ENCODE measurements at regions not wholly inside any gene's neighbourhood (a gene's known extent, or its start where the extent isn't known, plus 50 kb on each side); places are given as distances from the start of the nearest gene placed in this dataset.
A peak's percentile ranks its signal among the peaks of the same experiment; 100 is the strongest.

GRCh38 chr6:140893432-140893831, 1239.3 kb upstream of the GJE1 start:
- H3K27ac Mint-ChIP-seq: no peak overlapping the region

GRCh38 chr6:140879946-140880345, 1252.8 kb upstream of the GJE1 start:
- Mint-ChIP-seq H3K9me3 (peaks cover 16% of the 10 kb centered on the region), H3K4me1 (no peaks in the 10 kb centered on the region)
- no peak overlapping the region for H3K4me3 ChIP-seq (ENCODE audit: low read length)

More at GRCh38 chr6:140893432-140893831, 1239.3 kb upstream of the GJE1 start:
- Mint-ChIP-seq H3K36me3 (ENCODE audit: low read depth) (no peaks in the 10 kb centered on the region), H3K9me3 (peaks cover 38% of the 10 kb centered on the region), H3K27me3 (ENCODE audit: insufficient read depth) (no peaks in the 10 kb centered on the region), H3K4me3 (no peak overlapping the region), H3K4me1 (no peaks in the 10 kb centered on the region)
- H3K9ac ChIP-seq (ENCODE audit: extremely low read depth, low read length, poor library complexity, severe bottlenecking): no peak overlapping the region
- peaks cover 33% of the 10 kb centered on the region for H3K9me3 ChIP-seq (ENCODE audit: control insufficient read depth, low read length)
- H3K27ac ChIP-seq (ENCODE audit: low read depth, low read length): no peak overlapping the region
- no peaks in the 10 kb centered on the region for H3K4me1 ChIP-seq (ENCODE audit: control insufficient read depth, insufficient read depth, low read length)
- H3K4me3 ChIP-seq (ENCODE audit: low read length): no peak overlapping the region
- WGBS, 2 experiments (ENCODE audit: insufficient coverage in 1 of 2, insufficient read length in 1 of 2): 86% methylated on average over 4 of the region's 4 CpGs; no CpG with 5 or more reads in 1 of the 2 experiments
- TF ChIP-seq CTCF (conservative IDR thresholded peaks at IDR 0.05): peak; percentile 33
- peak; percentile 51 for DNase-seq
- H3K36me3 ChIP-seq (ENCODE audit: control insufficient read depth, insufficient read depth, low read length): no peaks in the 10 kb centered on the region
- H3K27me3 ChIP-seq (ENCODE audit: control insufficient read depth, insufficient read depth, low read length, poor library complexity, severe bottlenecking): no peaks in the 10 kb centered on the region

DNA sequence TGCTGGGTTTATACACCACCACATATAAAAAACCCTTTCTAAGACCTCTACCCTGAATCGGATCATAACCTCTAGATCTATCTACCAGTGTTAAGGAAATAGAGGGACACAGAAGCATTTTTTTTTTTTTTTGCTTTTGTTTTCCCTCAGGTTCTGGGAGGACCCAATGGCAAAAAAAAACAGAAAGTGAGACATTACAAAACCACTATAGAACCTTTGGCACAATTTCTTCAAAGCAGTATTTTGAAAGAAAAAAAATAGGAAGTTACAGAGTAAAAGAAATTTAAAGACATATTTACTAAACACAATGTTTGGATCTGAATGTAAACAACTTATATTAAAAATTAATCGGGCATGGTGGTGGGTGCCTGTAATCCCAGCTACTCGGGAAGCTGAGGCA, 1258.7 kb upstream of the GJE1 start:
- no peaks in the 10 kb centered on the region for H3K4me1 ChIP-seq (ENCODE audit: control insufficient read depth, insufficient read depth, low read length)
- no peak overlapping the region for H3K4me3 ChIP-seq (ENCODE audit: low read length)
- no peak overlapping the region for H3K27ac Mint-ChIP-seq
- 92% methylated on average over 3 of the region's 3 CpGs; no CpG with 5 or more reads in 1 of the 2 experiments for WGBS, 2 experiments (ENCODE audit: insufficient coverage in 1 of 2, insufficient read length in 1 of 2)
- no peak overlapping the region for H3K9ac ChIP-seq (ENCODE audit: extremely low read depth, low read length, poor library complexity, severe bottlenecking)
- H3K27me3 ChIP-seq (ENCODE audit: control insufficient read depth, insufficient read depth, low read length, poor library complexity, severe bottlenecking): no peaks in the 10 kb centered on the region
- DNase-seq: no peak
- no peak overlapping the region for H3K27ac ChIP-seq (ENCODE audit: low read depth, low read length)
- H3K4me3 Mint-ChIP-seq: no peak overlapping the region
- H3K9me3 ChIP-seq (ENCODE audit: control insufficient read depth, low read length): peaks cover 7% of the 10 kb centered on the region
- TF ChIP-seq CTCF (conservative IDR thresholded peaks at IDR 0.05): no peak
- H3K4me1 Mint-ChIP-seq: no peaks in the 10 kb centered on the region
- peaks cover 27% of the 10 kb centered on the region for H3K9me3 Mint-ChIP-seq
- H3K36me3 ChIP-seq (ENCODE audit: control insufficient read depth, insufficient read depth, low read length): no peaks in the 10 kb centered on the region
- no peaks in the 10 kb centered on the region for H3K27me3 Mint-ChIP-seq (ENCODE audit: insufficient read depth)
- no peaks in the 10 kb centered on the region for H3K36me3 Mint-ChIP-seq (ENCODE audit: low read depth)

More at GRCh38 chr6:140879946-140880345, 1252.8 kb upstream of the GJE1 start:
- no peak for TF ChIP-seq CTCF (conservative IDR thresholded peaks at IDR 0.05)
- H3K9me3 ChIP-seq (ENCODE audit: control insufficient read depth, low read length): peaks cover 7% of the 10 kb centered on the region
- Mint-ChIP-seq H3K4me3 (no peak overlapping the region), H3K27me3 (ENCODE audit: insufficient read depth) (no peaks in the 10 kb centered on the region), H3K36me3 (ENCODE audit: low read depth) (no peaks in the 10 kb centered on the region), H3K27ac (no peak overlapping the region)
- H3K27ac ChIP-seq (ENCODE audit: low read depth, low read length): no peak overlapping the region
- no peaks in the 10 kb centered on the region for H3K36me3 ChIP-seq (ENCODE audit: control insufficient read depth, insufficient read depth, low read length)
- no peak overlapping the region for H3K9ac ChIP-seq (ENCODE audit: extremely low read depth, low read length, poor library complexity, severe bottlenecking)
- DNase-seq: no peak
- no peaks in the 10 kb centered on the region for H3K27me3 ChIP-seq (ENCODE audit: control insufficient read depth, insufficient read depth, low read length, poor library complexity, severe bottlenecking)
- H3K4me1 ChIP-seq (ENCODE audit: control insufficient read depth, insufficient read depth, low read length): no peaks in the 10 kb centered on the region

Data from endodermal cell (in vitro differentiated cells).